T-cell (primary cell): ENCODE measurements at regions not wholly inside any gene's neighbourhood (a gene's known extent, or its start where the extent isn't known, plus 50 kb on each side); places are given as distances from the start of the nearest gene placed in this dataset.

Experiments used
- ATAC-seq, 4 experiments: fragments of 200-7000 bp in 3 of 4; fragments of 150-1000 bp in 1 of 4; cut with Tn5 transposase; replicated peaks in 1 of 4; 1 replicate in 3 of 4; 2 replicates in 1 of 4; pipeline ENCODE4 v1.10.0; 2021; ENCODE audit warnings: moderate library complexity in 3 of 4, mild to moderate bottlenecking in 2 of 4, moderate number of reproducible peaks in 1 of 4
- CTCF ChIA-PET, 2 donors: fragments of 300-600 bp; sonication (Branson Sonifier 250); formaldehyde crosslinking; loops; one replicate each; lab custom pipeline; 2022; ENCODE audit warnings: antibody characterized with exemption in 2 of 2; lab: Charles Lee
- POLR2A ChIA-PET, 2 donors: fragments of 300-600 bp; sonication (Branson Sonifier 250); formaldehyde crosslinking; loops; one replicate each; lab custom pipeline; 2022; ENCODE audit warnings: antibody characterized with exemption in 2 of 2; lab: Charles Lee
- DNase-seq, 35 experiments: peaks; one replicate each; pipeline versions ENCODE4 v3.0.0 to v3.0.0-alpha.2; 2013 to 2023
- H3K27ac ChIP-seq: one replicate; pipeline ENCODE4 v1.5.1; 2013; ENCODE audit warnings: low read length
- H3K27me3 ChIP-seq, 2 experiments: replicated peaks in 1 of 2; 1 replicate in 1 of 2; 2 replicates in 1 of 2; pipeline versions ENCODE4 v1.6.1 to v1.7.0; 2013; ENCODE audit warnings: low read length in 1 of 2, mixed read lengths in 1 of 2; ENCODE audit not compliant: control insufficient read depth in 2 of 2, insufficient read depth in 2 of 2; ENCODE audit errors: extremely low read depth in 1 of 2
- H3K36me3 ChIP-seq, 2 donors: 1 replicate in 1 of 2; 2 replicates in 1 of 2; pipeline versions ENCODE4 v1.6.1 to v1.7.0; 2013; ENCODE audit warnings: low read length in 1 of 2; ENCODE audit not compliant: control insufficient read depth in 2 of 2, insufficient read depth in 1 of 2; ENCODE audit errors: extremely low read depth in 1 of 2
- H3K4me1 ChIP-seq, 2 experiments: 1 replicate in 1 of 2; 2 replicates in 1 of 2; pipeline versions ENCODE4 v1.6.1 to v1.7.0; 2013; ENCODE audit warnings: low read length in 2 of 2, mixed read lengths in 1 of 2; ENCODE audit not compliant: insufficient read depth in 2 of 2, control insufficient read depth in 1 of 2; ENCODE audit errors: extremely low read depth in 1 of 2
- H3K4me3 ChIP-seq, 2 donors: 1 replicate in 1 of 2; 2 replicates in 1 of 2; pipeline versions ENCODE4 v1.5.1 to v1.7.0; 2013; ENCODE audit warnings: mild to moderate bottlenecking in 2 of 2, low read length in 1 of 2, moderate library complexity in 1 of 2; ENCODE audit not compliant: control insufficient read depth in 1 of 2; ENCODE audit errors: extremely low read depth in 1 of 2
- H3K9me3 ChIP-seq: 2 replicates; pipeline ENCODE4 v1.7.0; 2013
- H3K27ac Mint-ChIP-seq, 2 donors: one replicate each; pipeline ENCODE4 v1.8.0; 2020 to 2021; ENCODE audit warnings: mild to moderate bottlenecking in 2 of 2, mixed read lengths in 2 of 2
- H3K27me3 Mint-ChIP-seq, 2 donors: one replicate each; pipeline ENCODE4 v1.8.0; 2021 to 2022; ENCODE audit warnings: mixed read lengths in 2 of 2
- H3K36me3 Mint-ChIP-seq: one replicate; pipeline ENCODE4 v1.8.0; 2021; ENCODE audit warnings: mixed read lengths
- H3K4me1 Mint-ChIP-seq, 3 donors: one replicate each; pipeline ENCODE4 v1.8.0; 2020 to 2022; ENCODE audit warnings: mixed read lengths in 3 of 3, mild to moderate bottlenecking in 1 of 3
- H3K4me3 Mint-ChIP-seq, 3 donors: one replicate each; pipeline ENCODE4 v1.8.0; 2020 to 2022; ENCODE audit warnings: mild to moderate bottlenecking in 3 of 3, mixed read lengths in 3 of 3, moderate library complexity in 3 of 3
- H3K9me3 Mint-ChIP-seq, 3 donors: one replicate each; pipeline ENCODE4 v1.8.0; 2020 to 2022; ENCODE audit warnings: mixed read lengths in 3 of 3
- WGBS: methylation state at CpG from one replicate; pipeline ENCODE4 v1.1.5; 2013; ENCODE audit warnings: missing lambda C conversion rate; ENCODE audit not compliant: insufficient coverage; 5-methylcytosine and 5-hydroxymethylcytosine counted together

GRCh38 chr15:96079041-96079440 lies 251.5 kb upstream of the NR2F2 start:
- ChIA-PET CTCF (no interaction called here), POLR2A (no interaction called here)
- 78% methylated on average over 1 of the region's 4 CpGs for WGBS
- Mint-ChIP-seq H3K4me3 (no peak overlapping the region), H3K9me3 (no peaks in the 10 kb centered on the region), H3K27ac (no peak overlapping the region), H3K27me3 (peaks cover 0 to 3% of the 10 kb centered on the region in 2 donors), H3K36me3 (no peaks in the 10 kb centered on the region), H3K4me1 (no peaks in the 10 kb centered on the region)
- no peaks in the 10 kb centered on the region for H3K36me3 ChIP-seq
- ATAC-seq (no peak), DNase-seq (no peak)
- no peaks in the 10 kb centered on the region for H3K9me3 ChIP-seq
- H3K27ac ChIP-seq = no peak overlapping the region
- no peaks in the 10 kb centered on the region for H3K4me1 ChIP-seq
- H3K4me3 ChIP-seq = no peak overlapping the region
- H3K27me3 ChIP-seq = peaks cover 0 to 5% of the 10 kb centered on the region in 2 experiments

GRCh38 chr15:96079882-96080281 lies 250.6 kb upstream of the NR2F2 start:
- H3K27me3 ChIP-seq = peaks cover 0 to 3% of the 10 kb centered on the region in 2 experiments
- WGBS = 88% methylated on average over 2 of the region's 3 CpGs
- no peak overlapping the region for H3K27ac Mint-ChIP-seq
- ATAC-seq (no peak), DNase-seq (no peak)
- no peaks in the 10 kb centered on the region for H3K36me3 Mint-ChIP-seq
- no peaks in the 10 kb centered on the region for H3K36me3 ChIP-seq
- H3K27ac ChIP-seq = no peak overlapping the region
- peaks cover 0 to 3% of the 10 kb centered on the region in 2 donors for H3K27me3 Mint-ChIP-seq
- H3K4me3 Mint-ChIP-seq = no peak overlapping the region
- H3K4me1 ChIP-seq = no peaks in the 10 kb centered on the region
- no peak overlapping the region for H3K4me3 ChIP-seq
- no peaks in the 10 kb centered on the region for H3K9me3 ChIP-seq
- H3K9me3 Mint-ChIP-seq = no peaks in the 10 kb centered on the region
- CTCF ChIA-PET = no interaction called here
- H3K4me1 Mint-ChIP-seq = no peaks in the 10 kb centered on the region
- POLR2A ChIA-PET = no interaction called here

DNA sequence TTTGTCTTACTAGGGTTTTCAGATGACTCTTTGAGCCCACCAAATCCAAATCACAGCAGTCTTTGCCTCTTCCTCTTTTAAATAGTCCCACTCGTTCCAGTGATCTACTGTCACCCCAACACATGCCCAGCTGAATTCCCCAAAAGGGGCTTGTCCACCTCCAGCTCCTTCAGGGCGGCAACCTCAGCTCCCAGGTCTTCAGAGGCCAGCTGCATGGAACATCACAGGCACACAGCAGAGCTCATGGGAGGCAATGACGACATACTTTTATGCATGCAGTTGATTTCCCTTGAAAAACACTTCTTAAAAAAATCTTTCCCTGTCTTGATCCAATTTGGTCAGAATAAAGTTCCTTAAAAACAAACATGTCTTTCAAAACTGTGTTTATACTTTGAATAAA lies 244.3 kb upstream of the NR2F2 start:
- H3K4me3 ChIP-seq = no peak overlapping the region
- Mint-ChIP-seq H3K4me1 (no peaks in the 10 kb centered on the region), H3K27ac (no peak overlapping the region), H3K9me3 (no peaks in the 10 kb centered on the region), H3K36me3 (no peaks in the 10 kb centered on the region), H3K4me3 (no peak overlapping the region), H3K27me3 (peaks cover 4 to 6% of the 10 kb centered on the region in 2 donors)
- H3K9me3 ChIP-seq = no peaks in the 10 kb centered on the region
- no peaks in the 10 kb centered on the region for H3K36me3 ChIP-seq
- H3K27ac ChIP-seq = no peak overlapping the region
- ATAC-seq (no peak), DNase-seq (no peak)
- ChIA-PET CTCF (no interaction called here), POLR2A (no interaction called here)
- peaks cover 0 to 3% of the 10 kb centered on the region in 2 experiments for H3K27me3 ChIP-seq
- WGBS = 30% methylated on average over 2 of the region's 3 CpGs
- H3K4me1 ChIP-seq = no peaks in the 10 kb centered on the region

DNA sequence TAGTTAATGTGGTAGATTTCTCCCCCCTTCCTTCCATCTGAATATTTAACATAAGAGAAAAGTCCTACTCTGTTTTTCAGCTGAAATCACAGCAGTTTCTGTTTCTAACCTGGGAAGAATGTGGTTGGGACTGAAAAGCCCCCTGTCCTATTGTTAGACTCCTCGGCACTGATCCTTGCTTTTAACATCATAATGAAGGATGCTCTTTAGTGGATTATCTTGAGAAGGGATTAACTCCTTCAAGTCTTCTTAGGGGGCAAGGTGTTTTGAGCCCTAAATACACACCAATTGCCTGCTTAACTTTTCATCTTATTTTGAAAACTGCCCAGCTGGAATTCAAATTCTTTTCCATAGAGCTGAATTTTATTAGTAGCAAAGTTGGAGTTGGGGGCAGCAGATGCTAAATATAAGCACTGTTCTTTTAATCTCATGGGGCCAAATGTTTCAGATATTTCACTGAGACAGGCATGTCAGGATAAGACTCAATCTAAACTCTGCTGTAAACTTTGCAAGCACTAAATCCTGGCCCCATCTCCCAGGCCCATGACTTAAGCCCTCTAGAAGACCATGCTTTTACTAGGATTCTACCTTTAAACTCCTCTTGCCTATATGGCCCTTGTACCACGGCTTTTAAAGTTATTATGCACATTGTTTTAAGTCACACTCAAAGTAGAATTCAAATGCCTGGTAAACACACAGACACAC lies 243.2 kb upstream of the NR2F2 start:
- Histone ChIP-seq H3K9me3 (no peaks in the 10 kb centered on the region), H3K36me3 (no peaks in the 10 kb centered on the region), H3K4me3 (no peak overlapping the region), H3K4me1 (no peaks in the 10 kb centered on the region), H3K27ac (no peak overlapping the region), H3K27me3 (peaks cover 0 to 3% of the 10 kb centered on the region in 2 experiments)
- H3K4me3 Mint-ChIP-seq = no peak overlapping the region
- ChIA-PET CTCF (no interaction called here), POLR2A (no interaction called here)
- H3K36me3 Mint-ChIP-seq = no peaks in the 10 kb centered on the region
- WGBS = no CpG with 5 or more reads among the region's 2 CpGs
- H3K27ac Mint-ChIP-seq = no peak overlapping the region
- no peaks in the 10 kb centered on the region for H3K9me3 Mint-ChIP-seq
- ATAC-seq (no peak), DNase-seq (no peak)
- no peaks in the 10 kb centered on the region for H3K4me1 Mint-ChIP-seq
- H3K27me3 Mint-ChIP-seq = peaks cover 4 to 6% of the 10 kb centered on the region in 2 donors

DNA sequence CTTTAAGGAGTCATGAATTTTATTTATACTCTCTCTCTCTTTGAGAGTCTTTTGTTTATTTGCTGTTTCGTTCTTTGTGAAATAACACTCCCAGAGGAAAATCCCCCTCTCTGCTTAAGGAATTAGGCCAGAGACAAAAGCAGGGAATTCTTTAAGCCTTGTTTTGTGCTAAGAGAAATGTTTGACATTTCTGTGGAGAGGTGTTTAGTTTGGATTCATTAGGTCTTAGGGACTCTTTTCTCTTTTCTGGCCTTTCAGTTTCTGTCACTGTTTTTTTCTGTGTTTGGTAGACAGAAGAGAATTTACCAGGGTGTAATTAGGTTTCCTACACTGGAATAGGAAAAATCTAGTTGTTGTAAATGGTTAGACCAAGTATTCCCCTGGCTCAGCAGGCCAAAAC lies 241.8 kb upstream of the NR2F2 start:
- no peaks in the 10 kb centered on the region for H3K36me3 ChIP-seq
- Mint-ChIP-seq H3K4me3 (no peak overlapping the region), H3K27ac (no peak overlapping the region), H3K27me3 (peaks cover 4 to 6% of the 10 kb centered on the region in 2 donors), H3K36me3 (no peaks in the 10 kb centered on the region), H3K4me1 (no peaks in the 10 kb centered on the region), H3K9me3 (no peaks in the 10 kb centered on the region)
- no peaks in the 10 kb centered on the region for H3K4me1 ChIP-seq
- POLR2A ChIA-PET = no interaction called here
- WGBS = no CpG with 5 or more reads among the region's 1 CpG
- CTCF ChIA-PET = no interaction called here
- peaks cover 0 to 3% of the 10 kb centered on the region in 2 experiments for H3K27me3 ChIP-seq
- H3K4me3 ChIP-seq = no peak overlapping the region
- H3K27ac ChIP-seq = no peak overlapping the region
- ATAC-seq = no peak
- no peaks in the 10 kb centered on the region for H3K9me3 ChIP-seq
- no peak for DNase-seq

DNA sequence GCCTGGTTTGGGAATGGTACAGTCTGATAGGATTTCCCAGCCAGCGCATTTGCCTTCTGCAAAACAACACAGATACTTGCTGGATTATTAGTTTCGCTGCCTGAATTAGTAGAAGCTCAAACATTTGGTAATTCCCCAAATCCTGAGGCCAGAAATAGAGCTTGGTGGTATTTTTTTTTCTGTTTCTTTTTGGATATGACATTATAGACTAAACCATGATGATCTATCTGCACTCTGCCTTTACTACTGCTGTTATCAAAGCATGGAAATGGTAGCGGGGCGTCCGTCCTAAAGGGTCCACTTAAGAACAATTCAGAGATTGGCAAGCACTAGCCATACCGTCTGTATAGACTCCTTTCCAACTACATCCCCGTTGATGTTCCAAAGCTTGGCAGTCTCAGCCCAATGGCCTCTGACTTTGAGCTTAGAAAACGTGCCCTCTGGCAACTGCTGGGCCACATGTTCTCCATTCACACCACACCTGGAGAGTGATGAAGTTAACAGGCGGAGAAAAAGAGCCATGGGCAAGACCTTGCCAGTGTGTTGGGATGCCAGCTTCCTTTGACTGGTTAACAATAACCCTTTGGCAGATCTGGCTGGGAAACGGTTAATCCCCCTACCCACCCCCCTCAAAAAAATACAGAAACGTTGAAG lies 241.0 kb upstream of the NR2F2 start:
- no peak for DNase-seq
- Mint-ChIP-seq H3K27ac (no peak overlapping the region), H3K36me3 (no peaks in the 10 kb centered on the region), H3K4me1 (no peaks in the 10 kb centered on the region), H3K9me3 (no peaks in the 10 kb centered on the region), H3K27me3 (peaks cover 7 to 11% of the 10 kb centered on the region in 2 donors), H3K4me3 (no peak overlapping the region)
- ChIA-PET CTCF (no interaction called here), POLR2A (no interaction called here)
- peaks cover 0 to 3% of the 10 kb centered on the region in 2 experiments for H3K27me3 ChIP-seq
- no peak overlapping the region for H3K27ac ChIP-seq
- no peak overlapping the region for H3K4me3 ChIP-seq
- H3K9me3 ChIP-seq = no peaks in the 10 kb centered on the region
- H3K4me1 ChIP-seq = no peaks in the 10 kb centered on the region
- H3K36me3 ChIP-seq = no peaks in the 10 kb centered on the region
- 72% methylated on average over 5 of the region's 11 CpGs for WGBS
- ATAC-seq = no peak
